ENCODE measurements at regions not wholly inside any gene's neighbourhood (a gene's known extent, or its start where the extent isn't known, plus 50 kb on each side); places are given as distances from the start of the nearest gene placed in this dataset.

- no peak overlapping the region for H3K27ac ChIP-seq (ENCODE audit: extremely low read depth, low read depth, low read length)
- H4K20me1 ChIP-seq (replicated peaks; ENCODE audit: control insufficient read depth, insufficient read depth, low read length): no peaks in the 10 kb centered on the region
- no peak for DNase-seq (ENCODE audit: extremely low read depth in 1 of 4, low spot score in 3 of 4)
- no peaks in the 10 kb centered on the region for H3K9me1 ChIP-seq (ENCODE audit: control insufficient read depth, insufficient read depth, low read length)
- ChIA-PET CTCF (ENCODE audit: low intra/inter-chr PET ratio) (no interaction called here), POLR2A (no interaction called here)
- WGBS (ENCODE audit: insufficient coverage, low coverage, missing lambda C conversion rate): 0% methylated on average over 6 of the region's 6 CpGs
- H3K36me3 ChIP-seq (ENCODE audit: control insufficient read depth, insufficient read depth, low read length): no peaks in the 10 kb centered on the region
- no peak overlapping the region for H2AFZ ChIP-seq (ENCODE audit: low read depth, low read length)
- no peak for TF ChIP-seq MNT (conservative IDR thresholded peaks at IDR 0.05)
- TF ChIP-seq ZBED1 (IDR thresholded peaks at IDR 0.05): no peak
- TF ChIP-seq RBM15 (IDR thresholded peaks at IDR 0.05; ENCODE audit: insufficient read depth, low read length): no peak
- no peak for TF ChIP-seq ZNF445 (CRISPR knock-in tag; IDR thresholded peaks at IDR 0.05; ENCODE audit: low read depth)
- TF ChIP-seq SRF (CRISPR knock-in tag; IDR thresholded peaks at IDR 0.05): no peak
- no peak for TF ChIP-seq KDM2B (CRISPR knock-in tag; IDR thresholded peaks at IDR 0.05)
- no peak for TF ChIP-seq CAMTA2 (CRISPR knock-in tag; conservative IDR thresholded peaks at IDR 0.05)
- TF ChIP-seq ZNF318 (IDR thresholded peaks at IDR 0.05; ENCODE audit: borderline replicate concordance in 1 of 2, low read depth in 1 of 2): no peak
- no peak for TF ChIP-seq HNRNPH1 (optimal IDR thresholded peaks at IDR 0.05; ENCODE audit: low read depth, low read length)
- no peak for TF ChIP-seq ZNF584 (CRISPR knock-in tag; IDR thresholded peaks at IDR 0.05; ENCODE audit: low read depth)
- TF ChIP-seq SMAD3 (CRISPR knock-in tag; conservative IDR thresholded peaks at IDR 0.05): no peak
- TF ChIP-seq NELFE (IDR thresholded peaks at IDR 0.05; ENCODE audit: insufficient read depth, insufficient read length): no peak
- no peak for ATAC-seq
- H3K27me3 ChIP-seq (ENCODE audit: control insufficient read depth in 2 of 2, insufficient read depth in 2 of 2, low read length in 2 of 2): no peaks in the 10 kb centered on the region
- in situ Hi-C loops (cut with MboI) (no loop called here), intact Hi-C loops (cut with micrococcal nuclease) (no loop called here)
- H3K4me1 ChIP-seq (replicated peaks in 1 of 2; ENCODE audit: control insufficient read depth in 2 of 2, insufficient read depth in 2 of 2, low read length in 2 of 2): no peaks in the 10 kb centered on the region
- no peak for FAIRE-seq
- H3K9me3 ChIP-seq (replicated peaks; ENCODE audit: control insufficient read depth, insufficient read depth, low read depth, low read length): no peaks in the 10 kb centered on the region
- H3K79me2 ChIP-seq (ENCODE audit: control insufficient read depth, insufficient read depth, low read length): no peaks in the 10 kb centered on the region
- H3K9ac ChIP-seq (ENCODE audit: insufficient read depth in 1 of 2, low read depth in 2 of 2, low read length in 2 of 2): peak overlapping the region in 1 of 2 experiments; percentile 64; a peak in 2 of 4 replicates
- no peak overlapping the region for H3K4me2 ChIP-seq (ENCODE audit: insufficient read depth, low read length)
- H3K4me3 ChIP-seq: no peak overlapping the region
- no TSS peak for BruUV-seq (replicated peaks)
Observed at GRCh38 chr2:133837441-133838094, 269.3 kb upstream of the NCKAP5 start.
